ENCODE measurements at regions not wholly inside any gene's neighbourhood (a gene's known extent, or its start where the extent isn't known, plus 50 kb on each side); places are given as distances from the start of the nearest gene placed in this dataset.

- Histone ChIP-seq H2BK15ac (ENCODE audit: low read length) (no peak overlapping the region), H3K36me3 (ENCODE audit: control insufficient read depth in 2 of 4, insufficient read depth in 4 of 4, low read length in 3 of 4) (peaks cover 0 to 2% (median 0%) of the 10 kb centered on the region in 4 experiments; a peak in 2 of 8 replicates), H3K79me1 (ENCODE audit: low read depth, low read length) (no peaks in the 10 kb centered on the region), H3K4me2 (ENCODE audit: insufficient read depth in 1 of 2, low read depth in 2 of 2, low read length in 2 of 2) (no peak overlapping the region), H3K27me3 (replicated peaks in 1 of 4; ENCODE audit: control insufficient read depth in 3 of 4, extremely low read depth in 1 of 4, insufficient read depth in 3 of 4, low read length in 3 of 4) (no peaks in the 10 kb centered on the region), H3K4ac (replicated peaks; ENCODE audit: insufficient read length, low read depth, low read length) (no peak overlapping the region), H3K23ac (ENCODE audit: insufficient read length) (no peak overlapping the region), H4K20me1 (replicated peaks in 1 of 2; ENCODE audit: control insufficient read depth in 1 of 2, insufficient read depth in 2 of 2, low read length in 2 of 2) (peaks cover 0 to 4% of the 10 kb centered on the region in 2 experiments), H2BK20ac (ENCODE audit: low read length) (no peak overlapping the region), H3K18ac (ENCODE audit: extremely low read depth, low read length) (no peak overlapping the region), H3K4me3 (ENCODE audit: extremely low read depth in 1 of 4, insufficient read depth in 2 of 4, low read depth in 3 of 4, low read length in 4 of 4) (no peak overlapping the region), H2BK12ac (ENCODE audit: low read depth, low read length) (no peak overlapping the region), H3K23me2 (ENCODE audit: low read depth, low read length) (peaks cover 6% of the 10 kb centered on the region; the same call in 1 of the 2 replicates), H4K91ac (replicated peaks; ENCODE audit: insufficient read length, low read length) (no peak overlapping the region), H3K4me1 (replicated peaks in 1 of 4; ENCODE audit: control insufficient read depth in 3 of 4, insufficient read depth in 4 of 4, low read length in 3 of 4) (peaks cover 0 to 6% (median 3%) of the 10 kb centered on the region in 4 experiments; a peak in 6 of 7 replicates), H3K14ac (ENCODE audit: insufficient read length) (no peak overlapping the region), H2BK5ac (ENCODE audit: low read depth, low read length) (no peak overlapping the region), H2BK120ac (replicated peaks; ENCODE audit: low read depth, low read length) (no peak overlapping the region), H3K79me2 (ENCODE audit: control insufficient read depth in 1 of 2, insufficient read depth in 2 of 2, low read length in 2 of 2) (peaks cover 0 to 9% of the 10 kb centered on the region in 2 experiments; a peak in 1 of 4 replicates), H2AK5ac (ENCODE audit: low read depth, low read length) (no peak overlapping the region), H3K56ac (replicated peaks; ENCODE audit: insufficient read length, low read depth, low read length) (no peak overlapping the region), H4K5ac (ENCODE audit: insufficient read length, low read depth, low read length) (no peak overlapping the region), H3K9ac (replicated peaks in 1 of 4; ENCODE audit: extremely low read depth in 1 of 4, low read depth in 3 of 4, low read length in 3 of 4) (no peak overlapping the region), H2AFZ (ENCODE audit: low read length) (no peak overlapping the region), H4K8ac (ENCODE audit: extremely low read depth, insufficient read depth, low read length) (no peak overlapping the region), H3K9me3 (ENCODE audit: insufficient read depth in 2 of 2, low read depth in 1 of 2, low read length in 1 of 2) (no peaks in the 10 kb centered on the region), H3K27ac (ENCODE audit: low read depth, low read length) (no peak overlapping the region)
- WGBS, 2 experiments (ENCODE audit: extremely low coverage in 1 of 2, insufficient coverage in 1 of 2, insufficient read length in 1 of 2, insufficient replicate concordance in 2 of 2, low coverage in 1 of 2, low lambda C conversion rate in 2 of 2, missing lambda C conversion rate in 1 of 2) = 84% methylated on average over 2 of the region's 2 CpGs; no CpG with 5 or more reads in 1 of the 2 experiments
- POLR2A ChIA-PET (ENCODE audit: partially characterized antibody) = no interaction called here
- FAIRE-seq = no peak
- DNase-seq (ENCODE audit: low read depth in 1 of 2, low spot score in 2 of 2) = no peak
- CTCF ChIA-PET (ENCODE audit: partially characterized antibody) = interaction anchor here (1.5 kb wide), 1 partner anchor 298 kb away, joined by 3 read pairs; no protein-coding TSS in a partner anchor
- TF ChIP-seq CBX8 (IDR thresholded peaks at IDR 0.05; ENCODE audit: borderline replicate concordance, low read depth, low read length) = no peak
- TF ChIP-seq RXRA (IDR thresholded peaks at IDR 0.05; ENCODE audit: insufficient read depth, low read depth, low read length) = no peak
- TF ChIP-seq GTF2F1 (IDR thresholded peaks at IDR 0.05; ENCODE audit: borderline replicate concordance, low read depth, low read length) = no peak
- no peak for TF ChIP-seq TEAD4 (IDR thresholded peaks at IDR 0.05; ENCODE audit: low read depth, low read length)
- no peak for TF ChIP-seq POLR2A (IDR thresholded peaks at IDR 0.05; ENCODE audit: control extremely low read depth in 1 of 2, low read depth in 2 of 2, low read length in 2 of 2)
- no peak for TF ChIP-seq RAD21 (IDR thresholded peaks at IDR 0.05 in 1 of 2, conservative IDR thresholded peaks at IDR 0.05 in 1 of 2; ENCODE audit: low read depth in 2 of 2, low read length in 2 of 2)
- no peak for TF ChIP-seq SUZ12 (IDR thresholded peaks at IDR 0.05; ENCODE audit: low read length)
- TF ChIP-seq CREB1 (IDR thresholded peaks at IDR 0.05) = no peak
- no peak for TF ChIP-seq ASH2L (IDR thresholded peaks at IDR 0.05; ENCODE audit: low read length)
- no peak for TF ChIP-seq EGR1 (IDR thresholded peaks at IDR 0.05; ENCODE audit: borderline replicate concordance, low read depth, low read length)
- no peak for TF ChIP-seq PHF8 (conservative IDR thresholded peaks at IDR 0.05; ENCODE audit: low read depth, low read length)
- no peak for TF ChIP-seq GABPA (IDR thresholded peaks at IDR 0.05; ENCODE audit: borderline replicate concordance, insufficient read depth, low read length)
Observed at GRCh38 chr11:71124127-71124526, 128.2 kb downstream of the SHANK2 start.

All from H1 (cell line).